ENCODE measurements at regions not wholly inside any gene's neighbourhood (a gene's known extent, or its start where the extent isn't known, plus 50 kb on each side); places are given as distances from the start of the nearest gene placed in this dataset.

DNA sequence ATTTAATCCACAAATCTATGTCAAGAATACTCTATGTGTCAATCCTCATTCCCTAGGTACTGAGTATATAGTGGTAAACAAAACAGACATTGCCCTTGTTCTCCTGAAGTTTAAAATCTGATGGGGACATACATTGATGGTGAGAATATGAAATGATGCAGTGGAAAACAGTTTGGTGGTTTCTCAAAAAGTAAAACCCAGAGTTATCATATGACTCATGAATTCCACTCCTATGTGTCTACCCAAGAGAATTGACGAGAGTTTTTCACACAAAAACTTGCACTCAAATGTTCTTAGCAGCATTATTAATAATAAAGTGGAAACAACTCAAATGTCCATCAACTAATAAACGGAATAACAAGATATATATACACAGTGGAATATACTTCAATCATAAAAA is 586.7 kb downstream of the CCDC85A start:
- intact Hi-C loops (cut with DNase I): no loop called here
- H3K9me3 ChIP-seq: peaks cover 7% of the 10 kb centered on the region
- H3K36me3 ChIP-seq (ENCODE audit: insufficient read depth in 1 of 2, low read depth in 1 of 2): no peaks in the 10 kb centered on the region
- DNase-seq: no peak
- H3K4me1 ChIP-seq: no peaks in the 10 kb centered on the region
- ATAC-seq: no peak
- TF ChIP-seq, protein P1, sequence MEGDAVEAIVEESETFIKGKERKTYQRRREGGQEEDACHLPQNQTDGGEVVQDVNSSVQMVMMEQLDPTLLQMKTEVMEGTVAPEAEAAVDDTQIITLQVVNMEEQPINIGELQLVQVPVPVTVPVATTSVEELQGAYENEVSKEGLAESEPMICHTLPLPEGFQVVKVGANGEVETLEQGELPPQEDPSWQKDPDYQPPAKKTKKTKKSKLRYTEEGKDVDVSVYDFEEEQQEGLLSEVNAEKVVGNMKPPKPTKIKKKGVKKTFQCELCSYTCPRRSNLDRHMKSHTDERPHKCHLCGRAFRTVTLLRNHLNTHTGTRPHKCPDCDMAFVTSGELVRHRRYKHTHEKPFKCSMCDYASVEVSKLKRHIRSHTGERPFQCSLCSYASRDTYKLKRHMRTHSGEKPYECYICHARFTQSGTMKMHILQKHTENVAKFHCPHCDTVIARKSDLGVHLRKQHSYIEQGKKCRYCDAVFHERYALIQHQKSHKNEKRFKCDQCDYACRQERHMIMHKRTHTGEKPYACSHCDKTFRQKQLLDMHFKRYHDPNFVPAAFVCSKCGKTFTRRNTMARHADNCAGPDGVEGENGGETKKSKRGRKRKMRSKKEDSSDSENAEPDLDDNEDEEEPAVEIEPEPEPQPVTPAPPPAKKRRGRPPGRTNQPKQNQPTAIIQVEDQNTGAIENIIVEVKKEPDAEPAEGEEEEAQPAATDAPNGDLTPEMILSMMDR (IDR thresholded peaks at IDR 0.05): no peak
- WGBS, 3 donors: 55 to 57% (median 56%) methylated on average over 2 of the region's 2 CpGs
- H3K27me3 ChIP-seq (ENCODE audit: insufficient read depth in 3 of 3, low read length in 2 of 3): no peaks in the 10 kb centered on the region
- H3K4me3 ChIP-seq: no peak overlapping the region
- no peak overlapping the region for H3K27ac ChIP-seq

DNA sequence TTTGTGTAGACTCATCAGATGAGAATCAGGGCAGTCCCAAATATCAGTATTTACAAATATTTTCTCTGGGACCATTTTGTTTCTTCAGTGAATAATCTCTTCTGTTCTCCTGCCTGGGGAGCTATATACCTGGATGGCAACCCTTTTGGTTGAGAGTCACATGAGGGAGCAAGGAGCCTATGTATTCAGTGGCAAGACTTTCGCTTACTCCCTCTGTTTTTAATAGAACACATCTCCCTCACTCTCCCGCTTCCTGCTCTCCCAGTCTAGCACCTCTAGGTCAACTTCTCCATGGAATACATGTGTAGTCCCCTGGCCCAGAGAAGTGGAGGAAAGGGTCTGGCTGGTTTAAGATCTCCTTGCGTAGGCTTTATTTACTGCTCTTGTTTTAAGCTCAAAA is 600.3 kb downstream of the CCDC85A start:
- TF ChIP-seq, protein P1 (IDR thresholded peaks at IDR 0.05): no peak
- WGBS, 3 donors: 72 to 73% (median 73%) methylated on average over 3 of the region's 3 CpGs
- Histone ChIP-seq H3K27ac (no peak overlapping the region), H3K27me3 (ENCODE audit: insufficient read depth in 3 of 3, low read length in 2 of 3) (no peaks in the 10 kb centered on the region), H3K36me3 (ENCODE audit: insufficient read depth in 1 of 2, low read depth in 1 of 2) (no peaks in the 10 kb centered on the region), H3K9me3 (no peaks in the 10 kb centered on the region), H3K4me1 (no peaks in the 10 kb centered on the region), H3K4me3 (no peak overlapping the region)
- DNase-seq: no peak
- intact Hi-C loops (cut with DNase I): no loop called here
- ATAC-seq: no peak

- no peak overlapping the region for H3K4me3 ChIP-seq
- H3K4me1 ChIP-seq: no peaks in the 10 kb centered on the region
- H3K36me3 ChIP-seq (ENCODE audit: insufficient read depth in 1 of 2, low read depth in 1 of 2): no peaks in the 10 kb centered on the region
- no peak overlapping the region for H3K27ac ChIP-seq
- H3K9me3 ChIP-seq: no peaks in the 10 kb centered on the region
- no peaks in the 10 kb centered on the region for H3K27me3 ChIP-seq (ENCODE audit: insufficient read depth in 3 of 3, low read length in 2 of 3)
- 91 to 96% (median 94%) methylated on average over 2 of the region's 2 CpGs for WGBS, 3 donors
- no peak for DNase-seq
- ATAC-seq: no peak
- intact Hi-C loops (cut with DNase I): no loop called here
- TF ChIP-seq, protein P1 (IDR thresholded peaks at IDR 0.05): no peak
Measured at GRCh38 chr2:56801214-56801613, 617.4 kb downstream of the CCDC85A start.

DNA sequence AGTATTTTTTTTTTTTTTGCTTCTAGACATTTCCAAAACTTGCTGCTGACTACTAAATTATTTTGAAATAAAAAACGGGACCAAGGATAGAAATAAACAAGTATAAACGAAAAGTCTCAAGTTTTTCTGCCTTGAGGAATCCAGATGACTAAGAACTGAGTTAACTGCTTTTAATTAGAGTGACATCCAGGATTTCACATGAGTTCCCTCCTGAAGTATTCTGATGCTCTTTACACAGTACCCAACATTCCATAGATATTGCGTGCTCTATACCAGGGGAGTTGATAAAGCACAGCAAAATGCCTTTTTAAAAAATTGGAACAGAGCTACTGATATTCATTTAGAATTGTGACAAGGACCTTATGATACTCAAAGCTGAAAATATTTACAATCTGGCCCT is 618.0 kb downstream of the CCDC85A start:
- Histone ChIP-seq H3K4me3 (no peak overlapping the region), H3K27ac (no peak overlapping the region), H3K9me3 (no peaks in the 10 kb centered on the region), H3K27me3 (ENCODE audit: insufficient read depth in 3 of 3, low read length in 2 of 3) (no peaks in the 10 kb centered on the region), H3K4me1 (no peaks in the 10 kb centered on the region), H3K36me3 (ENCODE audit: insufficient read depth in 1 of 2, low read depth in 1 of 2) (no peaks in the 10 kb centered on the region)
- no peak for DNase-seq
- no peak for ATAC-seq
- TF ChIP-seq, protein P1 (IDR thresholded peaks at IDR 0.05): no peak
- intact Hi-C loops (cut with DNase I): no loop called here
- WGBS, 3 donors: 65 to 80% (median 69%) methylated on average over 3 of the region's 3 CpGs

DNA sequence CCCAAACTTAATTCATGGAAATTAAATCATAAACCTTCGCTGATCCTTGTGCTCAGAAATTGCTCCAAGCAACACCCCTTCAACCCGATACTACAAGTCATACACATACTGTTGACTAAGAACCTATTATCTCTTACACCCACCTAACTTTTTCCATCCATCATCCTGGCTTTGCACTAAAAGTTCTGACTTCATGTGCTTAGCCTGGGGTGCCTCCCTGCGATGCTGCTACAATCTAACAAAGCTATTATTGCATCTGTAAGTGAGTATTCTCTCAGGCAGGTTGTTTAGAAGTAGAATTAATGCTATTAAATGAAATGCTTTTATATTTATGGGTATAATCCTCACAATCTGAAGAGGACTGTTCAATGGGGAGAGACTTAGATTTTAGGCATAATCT is 619.8 kb downstream of the CCDC85A start:
- 86 to 92% (median 89%) methylated on average over 3 of the region's 3 CpGs for WGBS, 3 donors
- Histone ChIP-seq H3K36me3 (ENCODE audit: insufficient read depth in 1 of 2, low read depth in 1 of 2) (no peaks in the 10 kb centered on the region), H3K27me3 (ENCODE audit: insufficient read depth in 3 of 3, low read length in 2 of 3) (no peaks in the 10 kb centered on the region), H3K9me3 (no peaks in the 10 kb centered on the region), H3K4me1 (no peaks in the 10 kb centered on the region), H3K4me3 (no peak overlapping the region), H3K27ac (no peak overlapping the region)
- no peak for ATAC-seq
- intact Hi-C loops (cut with DNase I): no loop called here
- no peak for DNase-seq
- TF ChIP-seq, protein P1 (IDR thresholded peaks at IDR 0.05): no peak
